ENCODE measurements at regions not wholly inside any gene's neighbourhood (a gene's known extent, or its start where the extent isn't known, plus 50 kb on each side); places are given as distances from the start of the nearest gene placed in this dataset.
"Not testable (repeated sequence)": the region's sequence is repeated elsewhere in the genome, so short reads cannot be mapped to it uniquely, and the experiment has no call there.

DNA sequence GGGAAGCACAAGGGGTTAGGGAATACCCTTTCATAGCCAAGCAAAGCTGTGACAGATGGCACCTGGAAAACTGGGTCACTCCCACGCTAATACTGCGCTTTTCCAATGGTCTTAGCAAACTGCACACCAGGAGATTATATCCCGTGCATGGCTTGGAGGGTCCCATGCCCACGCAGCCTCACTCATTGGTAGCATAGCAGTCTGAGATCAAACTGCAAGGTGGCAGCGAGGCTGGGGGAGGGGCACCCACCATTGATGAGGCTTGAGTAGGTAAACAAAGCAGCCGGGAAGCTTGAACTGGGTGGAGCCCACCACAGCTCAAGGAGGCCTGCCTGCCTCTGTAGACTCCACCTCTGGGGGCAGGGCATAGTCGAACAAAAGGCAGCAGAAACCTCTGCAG, 63.2 kb upstream of the ADAMTS3 start:
- TF ChIP-seq, protein P1, sequence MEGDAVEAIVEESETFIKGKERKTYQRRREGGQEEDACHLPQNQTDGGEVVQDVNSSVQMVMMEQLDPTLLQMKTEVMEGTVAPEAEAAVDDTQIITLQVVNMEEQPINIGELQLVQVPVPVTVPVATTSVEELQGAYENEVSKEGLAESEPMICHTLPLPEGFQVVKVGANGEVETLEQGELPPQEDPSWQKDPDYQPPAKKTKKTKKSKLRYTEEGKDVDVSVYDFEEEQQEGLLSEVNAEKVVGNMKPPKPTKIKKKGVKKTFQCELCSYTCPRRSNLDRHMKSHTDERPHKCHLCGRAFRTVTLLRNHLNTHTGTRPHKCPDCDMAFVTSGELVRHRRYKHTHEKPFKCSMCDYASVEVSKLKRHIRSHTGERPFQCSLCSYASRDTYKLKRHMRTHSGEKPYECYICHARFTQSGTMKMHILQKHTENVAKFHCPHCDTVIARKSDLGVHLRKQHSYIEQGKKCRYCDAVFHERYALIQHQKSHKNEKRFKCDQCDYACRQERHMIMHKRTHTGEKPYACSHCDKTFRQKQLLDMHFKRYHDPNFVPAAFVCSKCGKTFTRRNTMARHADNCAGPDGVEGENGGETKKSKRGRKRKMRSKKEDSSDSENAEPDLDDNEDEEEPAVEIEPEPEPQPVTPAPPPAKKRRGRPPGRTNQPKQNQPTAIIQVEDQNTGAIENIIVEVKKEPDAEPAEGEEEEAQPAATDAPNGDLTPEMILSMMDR (IDR thresholded peaks at IDR 0.05; ENCODE audit: insufficient read depth, low read length) = not testable (repeated sequence)
- TF ChIP-seq POLR2AphosphoS5 (IDR thresholded peaks at IDR 0.05; ENCODE audit: low read depth) = not testable (repeated sequence)
- TF ChIP-seq, protein P2, sequence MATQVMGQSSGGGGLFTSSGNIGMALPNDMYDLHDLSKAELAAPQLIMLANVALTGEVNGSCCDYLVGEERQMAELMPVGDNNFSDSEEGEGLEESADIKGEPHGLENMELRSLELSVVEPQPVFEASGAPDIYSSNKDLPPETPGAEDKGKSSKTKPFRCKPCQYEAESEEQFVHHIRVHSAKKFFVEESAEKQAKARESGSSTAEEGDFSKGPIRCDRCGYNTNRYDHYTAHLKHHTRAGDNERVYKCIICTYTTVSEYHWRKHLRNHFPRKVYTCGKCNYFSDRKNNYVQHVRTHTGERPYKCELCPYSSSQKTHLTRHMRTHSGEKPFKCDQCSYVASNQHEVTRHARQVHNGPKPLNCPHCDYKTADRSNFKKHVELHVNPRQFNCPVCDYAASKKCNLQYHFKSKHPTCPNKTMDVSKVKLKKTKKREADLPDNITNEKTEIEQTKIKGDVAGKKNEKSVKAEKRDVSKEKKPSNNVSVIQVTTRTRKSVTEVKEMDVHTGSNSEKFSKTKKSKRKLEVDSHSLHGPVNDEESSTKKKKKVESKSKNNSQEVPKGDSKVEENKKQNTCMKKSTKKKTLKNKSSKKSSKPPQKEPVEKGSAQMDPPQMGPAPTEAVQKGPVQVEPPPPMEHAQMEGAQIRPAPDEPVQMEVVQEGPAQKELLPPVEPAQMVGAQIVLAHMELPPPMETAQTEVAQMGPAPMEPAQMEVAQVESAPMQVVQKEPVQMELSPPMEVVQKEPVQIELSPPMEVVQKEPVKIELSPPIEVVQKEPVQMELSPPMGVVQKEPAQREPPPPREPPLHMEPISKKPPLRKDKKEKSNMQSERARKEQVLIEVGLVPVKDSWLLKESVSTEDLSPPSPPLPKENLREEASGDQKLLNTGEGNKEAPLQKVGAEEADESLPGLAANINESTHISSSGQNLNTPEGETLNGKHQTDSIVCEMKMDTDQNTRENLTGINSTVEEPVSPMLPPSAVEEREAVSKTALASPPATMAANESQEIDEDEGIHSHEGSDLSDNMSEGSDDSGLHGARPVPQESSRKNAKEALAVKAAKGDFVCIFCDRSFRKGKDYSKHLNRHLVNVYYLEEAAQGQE (IDR thresholded peaks at IDR 0.05; ENCODE audit: insufficient replicate concordance, low read depth) = not testable (repeated sequence)
